ENCODE measurements at regions not wholly inside any gene's neighbourhood (a gene's known extent, or its start where the extent isn't known, plus 50 kb on each side); places are given as distances from the start of the nearest gene placed in this dataset.
"Not testable (repeated sequence)": the region's sequence is repeated elsewhere in the genome, so short reads cannot be mapped to it uniquely, and the experiment has no call there.

GRCh38 chr3:6402666-6403065 lies 458.2 kb upstream of the GRM7 start:
- TF ChIP-seq EP300 (IDR thresholded peaks at IDR 0.05); CTCF (IDR thresholded peaks at IDR 0.05); RCOR1 (IDR thresholded peaks at IDR 0.05; ENCODE audit: low read depth, low read length); CBX8 (IDR thresholded peaks at IDR 0.05); CBX2 (IDR thresholded peaks at IDR 0.05; ENCODE audit: borderline replicate concordance, low read depth); PHF8 (IDR thresholded peaks at IDR 0.05; ENCODE audit: borderline replicate concordance, low read depth); KDM5A (IDR thresholded peaks at IDR 0.05): not testable (repeated sequence)

Data from A549 (cell line).